ENCODE measurements at regions not wholly inside any gene's neighbourhood (a gene's known extent, or its start where the extent isn't known, plus 50 kb on each side); places are given as distances from the start of the nearest gene placed in this dataset.

DNA sequence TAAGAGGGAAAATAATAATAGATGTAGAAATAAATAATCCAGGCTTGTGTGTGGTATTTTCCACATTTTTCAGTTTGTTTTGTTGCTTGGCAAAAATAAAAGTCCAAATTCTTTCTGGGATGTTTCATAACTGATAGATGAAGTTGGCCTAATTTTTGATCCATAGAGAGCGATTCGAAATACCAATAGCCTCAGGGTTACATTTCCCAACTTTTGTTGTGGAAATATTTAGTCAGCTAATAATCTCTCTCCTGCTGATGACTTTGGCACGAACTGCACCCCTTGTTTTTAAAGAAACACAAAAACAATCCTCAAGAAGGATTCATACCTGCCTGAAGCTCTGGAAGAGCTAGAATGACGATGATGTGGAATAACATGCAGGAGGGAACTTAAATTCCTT lies 483.2 kb downstream of the ADRA2A start:
- Histone ChIP-seq H3K36me3 (no peaks in the 10 kb centered on the region), H3K9me3 (no peaks in the 10 kb centered on the region), H3K27ac (no peak overlapping the region), H3K4me1 (peaks cover 7% of the 10 kb centered on the region), H3K27me3 (no peaks in the 10 kb centered on the region), H3K4me3 (no peak overlapping the region)
- DNase-seq (ENCODE audit: low spot score in 2 of 2) = no peak
- WGBS = 8% methylated on average over 4 of the region's 4 CpGs
- TF ChIP-seq POLR2A (IDR thresholded peaks at IDR 0.05) = no peak
- no peak for TF ChIP-seq EP300 (IDR thresholded peaks at IDR 0.05)
- TF ChIP-seq, protein P1, sequence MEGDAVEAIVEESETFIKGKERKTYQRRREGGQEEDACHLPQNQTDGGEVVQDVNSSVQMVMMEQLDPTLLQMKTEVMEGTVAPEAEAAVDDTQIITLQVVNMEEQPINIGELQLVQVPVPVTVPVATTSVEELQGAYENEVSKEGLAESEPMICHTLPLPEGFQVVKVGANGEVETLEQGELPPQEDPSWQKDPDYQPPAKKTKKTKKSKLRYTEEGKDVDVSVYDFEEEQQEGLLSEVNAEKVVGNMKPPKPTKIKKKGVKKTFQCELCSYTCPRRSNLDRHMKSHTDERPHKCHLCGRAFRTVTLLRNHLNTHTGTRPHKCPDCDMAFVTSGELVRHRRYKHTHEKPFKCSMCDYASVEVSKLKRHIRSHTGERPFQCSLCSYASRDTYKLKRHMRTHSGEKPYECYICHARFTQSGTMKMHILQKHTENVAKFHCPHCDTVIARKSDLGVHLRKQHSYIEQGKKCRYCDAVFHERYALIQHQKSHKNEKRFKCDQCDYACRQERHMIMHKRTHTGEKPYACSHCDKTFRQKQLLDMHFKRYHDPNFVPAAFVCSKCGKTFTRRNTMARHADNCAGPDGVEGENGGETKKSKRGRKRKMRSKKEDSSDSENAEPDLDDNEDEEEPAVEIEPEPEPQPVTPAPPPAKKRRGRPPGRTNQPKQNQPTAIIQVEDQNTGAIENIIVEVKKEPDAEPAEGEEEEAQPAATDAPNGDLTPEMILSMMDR (IDR thresholded peaks at IDR 0.05) = no peak
- no peak for TF ChIP-seq POLR2AphosphoS5 (IDR thresholded peaks at IDR 0.05)

DNA sequence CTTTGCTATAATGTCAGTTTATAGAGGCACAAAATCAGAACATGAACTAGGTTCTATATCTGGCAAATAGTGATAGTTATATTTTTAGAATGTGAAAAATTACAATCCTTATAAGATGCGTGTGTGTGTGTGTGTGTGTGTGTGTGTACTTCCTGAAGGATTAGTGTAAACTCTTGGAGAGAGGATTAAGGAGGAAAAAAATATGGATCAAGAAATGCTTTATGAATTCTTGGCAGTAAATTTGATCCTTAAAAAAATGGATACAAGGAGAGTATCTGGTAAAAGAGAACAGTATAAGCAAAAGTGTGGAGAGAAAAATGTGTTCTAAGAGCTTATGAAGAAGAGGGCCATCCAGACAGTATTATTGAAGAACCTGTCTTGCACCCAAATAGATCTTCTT lies 484.3 kb downstream of the ADRA2A start:
- no peaks in the 10 kb centered on the region for H3K27me3 ChIP-seq

DNA sequence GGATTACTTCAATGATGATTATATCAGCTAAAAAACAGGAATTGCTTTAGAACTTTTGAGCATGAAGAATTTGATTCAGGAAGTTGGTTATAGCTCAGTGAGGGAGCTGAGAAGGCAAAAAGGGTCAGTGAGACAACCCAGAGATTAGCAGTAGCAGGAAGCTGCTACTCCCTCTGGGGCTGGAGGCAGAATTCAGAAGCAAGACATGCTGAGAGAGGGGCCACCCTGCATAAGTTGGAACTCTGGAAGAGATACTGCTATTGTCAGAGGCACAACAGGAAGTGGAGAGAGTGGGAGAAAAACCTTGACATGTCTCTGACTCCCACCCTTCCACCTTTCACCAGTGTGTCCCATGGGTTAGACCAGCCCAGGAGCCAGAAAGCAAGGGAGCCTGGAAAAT lies 488.7 kb downstream of the ADRA2A start:
- Histone ChIP-seq H3K27me3 (no peaks in the 10 kb centered on the region), H3K27ac (no peak overlapping the region), H3K9me3 (no peaks in the 10 kb centered on the region), H3K4me3 (no peak overlapping the region), H3K36me3 (no peaks in the 10 kb centered on the region), H3K4me1 (peaks cover 3% of the 10 kb centered on the region)
- no peak for DNase-seq (ENCODE audit: low spot score in 2 of 2)
- TF ChIP-seq POLR2A (IDR thresholded peaks at IDR 0.05) (no peak), EP300 (IDR thresholded peaks at IDR 0.05) (no peak), POLR2AphosphoS5 (IDR thresholded peaks at IDR 0.05) (no peak)
- TF ChIP-seq, protein P1 (IDR thresholded peaks at IDR 0.05) = no peak

More for the DNA sequence above, 484.3 kb downstream of the ADRA2A start:
- Histone ChIP-seq H3K4me3 (no peak overlapping the region), H3K36me3 (no peaks in the 10 kb centered on the region), H3K9me3 (no peaks in the 10 kb centered on the region), H3K4me1 (peaks cover 7% of the 10 kb centered on the region), H3K27ac (no peak overlapping the region)
- TF ChIP-seq EP300 (IDR thresholded peaks at IDR 0.05) (no peak), POLR2AphosphoS5 (IDR thresholded peaks at IDR 0.05) (no peak)
- TF ChIP-seq, protein P1 (IDR thresholded peaks at IDR 0.05) = no peak
- DNase-seq (ENCODE audit: low spot score in 2 of 2) = no peak
- 73% methylated on average over 1 of the region's 1 CpG for WGBS

DNA sequence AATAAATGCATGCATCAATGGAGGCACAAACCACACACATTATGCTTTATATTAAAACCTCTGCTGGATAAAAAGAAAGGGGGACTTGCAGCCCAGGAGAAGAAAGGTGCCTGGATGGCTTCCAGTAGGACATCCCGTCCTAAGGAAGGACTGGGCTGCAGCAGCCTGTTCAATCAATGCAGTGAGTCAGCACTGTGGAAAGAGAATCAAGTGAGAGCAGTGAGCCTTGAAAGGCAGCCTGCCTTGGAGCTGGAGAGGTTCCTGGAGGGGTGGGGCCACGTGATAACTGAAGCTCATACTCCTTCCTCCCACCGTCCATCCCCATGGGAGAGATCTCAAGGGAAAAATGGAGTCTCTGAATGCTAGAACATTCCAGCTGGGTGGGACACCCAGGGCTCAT lies 501.2 kb downstream of the ADRA2A start:
- Histone ChIP-seq H3K4me3 (no peak overlapping the region), H3K9me3 (no peaks in the 10 kb centered on the region), H3K27me3 (no peaks in the 10 kb centered on the region), H3K27ac (no peak overlapping the region), H3K36me3 (no peaks in the 10 kb centered on the region), H3K4me1 (no peaks in the 10 kb centered on the region)
- TF ChIP-seq POLR2A (IDR thresholded peaks at IDR 0.05) (no peak), POLR2AphosphoS5 (IDR thresholded peaks at IDR 0.05) (no peak), EP300 (IDR thresholded peaks at IDR 0.05) (no peak)
- TF ChIP-seq, protein P1 (IDR thresholded peaks at IDR 0.05) = no peak
- WGBS = 46% methylated on average over 3 of the region's 3 CpGs
- DNase-seq (ENCODE audit: low spot score in 2 of 2) = no peak

DNA sequence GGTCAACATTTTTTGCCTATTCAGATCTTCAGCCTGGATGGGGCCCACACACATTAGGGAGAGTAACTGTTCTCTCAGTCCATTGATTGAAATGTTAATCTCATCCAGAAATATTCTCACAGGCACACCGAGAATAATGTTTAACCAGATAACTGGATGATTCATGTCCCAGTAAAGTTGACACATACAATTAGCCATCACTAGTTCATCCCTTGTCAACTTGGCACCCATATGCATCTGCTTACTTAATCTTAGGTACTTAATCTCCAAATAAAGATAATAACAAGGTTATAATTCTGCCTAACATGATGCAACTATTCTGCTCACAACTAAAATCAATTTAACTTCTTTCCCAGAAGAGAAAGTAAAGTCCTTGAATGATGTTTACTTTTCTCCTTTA lies 502.6 kb downstream of the ADRA2A start:
- TF ChIP-seq EP300 (IDR thresholded peaks at IDR 0.05) (no peak), POLR2AphosphoS5 (IDR thresholded peaks at IDR 0.05) (no peak), POLR2A (IDR thresholded peaks at IDR 0.05) (no peak)
- TF ChIP-seq, protein P1 (IDR thresholded peaks at IDR 0.05) = no peak
- Histone ChIP-seq H3K4me1 (no peaks in the 10 kb centered on the region), H3K27ac (no peak overlapping the region), H3K27me3 (no peaks in the 10 kb centered on the region), H3K4me3 (no peak overlapping the region), H3K36me3 (no peaks in the 10 kb centered on the region), H3K9me3 (no peaks in the 10 kb centered on the region)
- 61% methylated on average over 1 of the region's 1 CpG for WGBS
- DNase-seq (ENCODE audit: low spot score in 2 of 2) = no peak
